ENCODE measurements at regions not wholly inside any gene's neighbourhood (a gene's known extent, or its start where the extent isn't known, plus 50 kb on each side); places are given as distances from the start of the nearest gene placed in this dataset.
A peak's percentile ranks its signal among the peaks of the same experiment; 100 is the strongest.
"Not testable (repeated sequence)": the region's sequence is repeated elsewhere in the genome, so short reads cannot be mapped to it uniquely, and the experiment has no call there.

DNA sequence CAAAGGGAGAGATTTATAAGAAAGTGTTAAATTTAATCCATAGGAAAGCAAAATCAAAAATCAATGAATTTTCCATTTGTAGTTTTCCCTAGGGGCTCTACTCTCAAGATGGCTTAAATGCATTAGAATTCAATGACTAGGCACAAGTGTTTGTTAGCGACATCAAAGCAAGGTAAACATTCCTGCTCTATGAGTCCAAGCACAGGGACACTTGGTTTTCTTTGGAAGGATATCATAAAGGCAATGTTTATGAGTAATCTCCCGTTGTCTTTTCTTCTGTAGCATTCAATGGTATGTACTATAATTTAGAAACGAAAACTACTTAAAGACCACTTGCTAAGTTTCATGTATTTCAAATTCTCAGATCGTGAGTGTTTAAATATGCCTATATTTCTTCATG, 54.8 kb upstream of the ZNF717 start:
- DNase-seq (ENCODE audit: low read depth): peak; percentile 55

DNA sequence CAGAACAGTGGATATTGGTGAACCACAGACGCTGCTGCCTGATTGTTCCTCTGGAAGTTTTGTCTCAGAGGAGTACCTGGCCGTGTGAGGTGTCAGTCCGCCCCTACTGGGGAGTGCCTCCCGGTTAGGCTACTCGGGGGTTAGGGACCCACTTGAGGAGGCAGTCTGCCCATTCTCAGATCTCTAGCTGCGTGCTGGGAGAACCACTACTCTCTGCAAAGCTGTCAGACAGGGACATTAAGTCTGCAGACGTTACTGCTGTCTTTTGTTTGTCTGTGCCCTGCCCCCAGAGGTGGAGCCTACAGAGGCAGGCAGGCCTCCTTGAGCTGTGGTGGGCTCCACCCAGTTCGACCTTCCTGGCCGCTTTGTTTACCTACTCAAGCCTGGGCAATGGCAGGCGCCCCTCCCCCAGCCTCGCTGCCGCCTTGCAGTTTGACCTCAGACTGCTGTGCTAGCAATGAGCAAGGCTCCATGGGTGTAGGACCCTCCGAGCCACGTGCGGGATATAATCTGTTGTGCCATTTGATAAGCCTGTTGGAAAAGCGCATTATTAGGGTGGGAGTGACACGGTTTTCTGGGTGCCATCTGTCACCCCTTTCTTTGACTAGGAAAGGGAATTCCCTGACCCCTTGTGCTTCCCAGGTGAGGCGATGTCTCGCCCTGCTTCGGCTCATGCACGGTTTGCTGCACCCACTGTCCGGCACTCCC, 65.1 kb upstream of the ZNF717 start:
- not testable (repeated sequence) for DNase-seq (ENCODE audit: low read depth)

GRCh38 chr3:75863130-75863529, 77.8 kb upstream of the ZNF717 start:
- DNase-seq (ENCODE audit: low read depth): no peak

DNA sequence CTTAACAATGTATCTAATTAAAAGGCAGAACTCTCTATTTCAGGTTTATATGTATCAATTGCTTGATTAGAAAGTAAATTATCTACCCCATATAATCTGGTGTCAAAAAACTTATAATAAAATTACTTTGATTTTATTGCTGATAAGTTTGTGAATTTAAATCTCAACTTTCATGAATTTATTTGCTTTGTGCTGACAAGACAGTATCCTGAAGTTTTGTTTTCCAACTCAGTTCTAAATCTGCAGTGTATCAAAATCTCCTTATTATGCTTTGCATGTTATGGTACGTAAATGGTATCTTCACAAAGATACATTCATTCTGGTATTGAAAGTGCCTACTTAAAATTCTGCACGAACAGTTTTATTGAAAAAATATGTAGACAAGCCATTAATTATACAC, 78.5 kb upstream of the ZNF717 start:
- DNase-seq (ENCODE audit: low read depth): no peak

- DNase-seq (ENCODE audit: low read depth): not testable (repeated sequence)
Observed at GRCh38 chr3:75883719-75884118, 98.4 kb upstream of the ZNF717 start.

DNA sequence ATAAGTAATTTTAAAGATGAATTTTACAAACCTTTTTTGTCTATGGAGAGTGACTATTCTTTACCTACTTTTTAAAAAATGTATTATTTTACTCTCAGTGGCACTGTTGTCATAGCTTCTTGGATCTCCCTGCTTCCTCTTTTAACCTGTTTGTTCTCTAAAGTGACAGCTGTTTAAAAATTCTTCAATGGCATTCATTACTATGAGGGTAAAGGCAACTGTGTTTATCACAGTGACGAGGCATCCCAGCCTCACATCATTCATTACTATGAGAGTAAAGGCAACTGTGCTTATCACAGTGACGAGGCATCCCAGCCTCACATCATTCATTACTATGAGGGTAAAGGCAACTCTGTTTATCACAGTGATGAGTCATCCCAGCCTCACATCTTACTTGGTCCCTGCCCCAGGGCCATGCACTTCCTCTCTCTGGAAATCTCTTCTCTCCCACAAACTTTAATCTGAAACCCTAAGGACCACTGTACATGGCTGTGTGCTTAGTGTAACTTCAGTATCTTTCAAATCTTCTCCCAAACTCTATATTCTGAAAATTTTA, 101.7 kb upstream of the ZNF717 start:
- peak; percentile 5 for DNase-seq (ENCODE audit: low read depth)

DNA sequence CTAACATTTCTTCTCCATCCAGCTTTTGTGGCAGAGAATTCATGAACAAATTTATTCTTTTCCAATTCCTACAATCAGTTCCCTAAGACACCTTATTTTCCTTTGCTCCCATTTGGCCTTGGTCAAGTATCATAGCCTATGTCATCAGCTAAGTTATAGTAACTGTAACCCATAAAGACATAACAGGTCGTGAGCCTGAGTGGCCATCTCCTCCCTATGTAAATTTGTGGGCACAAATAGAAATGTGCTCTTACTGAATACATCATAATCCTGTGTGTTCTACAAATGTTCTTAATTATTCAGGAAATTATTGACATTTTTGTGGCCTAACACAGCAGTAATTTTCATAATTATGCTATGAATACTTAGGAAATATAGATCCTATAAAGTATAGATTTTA, 108.9 kb upstream of the ZNF717 start:
- DNase-seq (ENCODE audit: low read depth): no peak

GRCh38 chr3:75896265-75896664, 110.9 kb upstream of the ZNF717 start:
- DNase-seq (ENCODE audit: low read depth): no peak

GRCh38 chr3:75901446-75901845, 116.1 kb upstream of the ZNF717 start:
- DNase-seq (ENCODE audit: low read depth): not testable (repeated sequence)

DNA sequence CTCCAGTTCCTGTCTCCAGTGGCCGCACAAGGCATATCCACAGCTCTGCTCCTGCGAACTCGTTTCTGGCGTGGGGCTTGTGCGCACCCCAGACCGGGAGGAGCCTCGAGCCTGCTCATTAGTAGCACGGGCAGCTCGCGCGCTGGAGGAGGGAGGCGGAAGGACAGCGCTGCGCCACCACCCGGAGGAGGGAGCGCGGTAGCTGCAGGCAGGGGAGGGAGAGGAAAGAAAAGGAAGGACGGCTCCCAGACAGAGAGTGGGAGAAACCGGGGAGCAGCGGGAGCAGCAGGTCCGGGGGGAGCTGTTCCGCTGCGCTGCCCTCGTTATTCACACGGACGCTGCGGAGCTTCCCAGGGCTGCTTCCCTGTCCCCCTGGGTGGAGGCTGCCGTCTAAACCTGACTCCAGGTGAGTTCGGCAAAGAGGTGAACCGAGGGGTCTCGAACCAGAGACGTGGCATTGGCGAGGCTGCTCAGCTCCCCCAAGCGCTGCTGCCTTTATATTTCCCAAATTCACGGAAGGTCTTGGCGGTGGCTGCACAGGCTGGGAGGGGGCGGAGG, 121.3 kb upstream of the ZNF717 start:
- no peak for DNase-seq (ENCODE audit: low read depth)

- DNase-seq (ENCODE audit: low read depth): no peak
Observed at GRCh38 chr3:75913800-75914350, 128.5 kb upstream of the ZNF717 start.

GRCh38 chr3:75914741-75915140, 129.4 kb upstream of the ZNF717 start:
- DNase-seq (ENCODE audit: low read depth): not testable (repeated sequence)

GRCh38 chr3:75938921-75939320, 153.6 kb upstream of the ZNF717 start:
- DNase-seq (ENCODE audit: low read depth): no peak

GRCh38 chr3:75951941-75952340, 166.6 kb upstream of the ZNF717 start:
- DNase-seq (ENCODE audit: low read depth): no peak

DNA sequence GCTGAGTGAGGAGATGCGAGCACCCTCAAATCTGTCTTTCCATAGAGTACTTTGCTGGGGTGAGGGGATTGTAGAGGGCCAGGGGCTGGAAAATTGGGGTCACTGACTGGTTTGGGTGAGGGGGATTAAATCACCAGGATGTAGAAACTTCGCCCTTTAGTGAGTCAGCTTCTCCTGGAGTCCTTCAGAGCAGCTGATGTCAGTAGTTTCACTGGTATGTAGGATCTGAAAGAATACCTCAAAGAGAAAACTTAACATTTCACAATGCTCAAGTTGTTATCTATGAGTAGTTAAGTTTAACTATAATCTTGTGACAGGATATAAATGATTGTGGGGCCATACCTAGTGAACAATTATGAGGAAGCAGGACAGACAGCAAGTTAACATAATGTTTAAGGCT, 174.7 kb upstream of the ZNF717 start:
- DNase-seq (ENCODE audit: low read depth): not testable (repeated sequence)

- DNase-seq (ENCODE audit: low read depth): not testable (repeated sequence)
Observed at GRCh38 chr3:75962054-75962453, 176.7 kb upstream of the ZNF717 start.

DNA sequence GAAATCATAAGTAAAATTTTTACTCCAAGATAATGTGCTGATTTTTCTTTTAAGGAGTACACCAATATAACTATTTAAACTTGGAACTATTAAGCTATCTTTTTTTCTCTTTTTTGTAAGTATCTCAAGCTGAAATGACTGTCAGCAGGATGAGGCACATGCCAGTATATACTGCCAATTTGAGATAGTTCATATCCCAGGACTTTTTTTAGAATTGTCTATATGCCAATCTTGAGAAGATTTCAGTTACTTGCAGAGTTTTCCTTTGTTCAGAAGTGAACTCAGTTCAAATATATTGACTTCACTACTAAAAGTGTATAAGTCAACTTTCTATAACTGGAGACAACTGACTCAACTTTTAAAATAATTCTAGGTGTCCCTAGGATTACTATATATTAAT, 181.7 kb upstream of the ZNF717 start:
- no peak for DNase-seq (ENCODE audit: low read depth)

DNA sequence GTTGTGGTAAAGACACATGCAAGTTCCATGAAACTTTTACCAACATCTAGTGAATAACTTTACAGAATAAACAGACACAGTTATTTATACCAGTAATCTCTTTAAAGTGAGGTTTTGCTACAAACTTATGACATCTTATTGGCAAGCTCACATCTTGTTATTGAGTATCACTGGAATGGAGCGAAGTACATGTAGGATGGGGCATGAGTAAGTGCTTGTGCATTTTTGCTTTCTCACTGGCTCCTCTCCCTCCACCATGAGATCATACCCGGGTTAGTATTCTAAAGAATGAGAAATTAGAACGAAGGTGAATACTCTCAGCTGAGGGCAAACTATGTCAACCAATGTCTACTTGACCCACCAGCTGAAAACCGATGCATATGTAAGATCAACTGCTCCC, 193.3 kb upstream of the ZNF717 start:
- peak; percentile 22 for DNase-seq (ENCODE audit: low read depth)

DNA sequence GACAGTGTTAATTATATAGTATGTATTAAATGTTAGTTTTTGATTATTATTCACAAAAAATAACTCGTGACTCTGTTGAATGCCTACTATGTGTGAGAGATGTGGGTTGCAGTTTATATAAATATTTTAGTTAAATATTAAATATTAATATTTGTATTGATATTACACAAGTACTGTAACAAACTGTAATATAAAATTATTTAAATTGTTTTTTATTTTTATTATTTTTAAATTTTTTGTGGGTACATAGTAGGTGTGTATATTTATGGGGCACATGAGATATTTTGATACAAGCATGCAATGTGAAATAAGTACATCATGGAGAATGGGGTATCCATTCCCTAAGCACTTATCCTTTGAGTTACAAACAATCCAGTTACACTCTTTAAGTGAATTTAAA, 196.1 kb upstream of the ZNF717 start:
- DNase-seq (ENCODE audit: low read depth): no peak

DNA sequence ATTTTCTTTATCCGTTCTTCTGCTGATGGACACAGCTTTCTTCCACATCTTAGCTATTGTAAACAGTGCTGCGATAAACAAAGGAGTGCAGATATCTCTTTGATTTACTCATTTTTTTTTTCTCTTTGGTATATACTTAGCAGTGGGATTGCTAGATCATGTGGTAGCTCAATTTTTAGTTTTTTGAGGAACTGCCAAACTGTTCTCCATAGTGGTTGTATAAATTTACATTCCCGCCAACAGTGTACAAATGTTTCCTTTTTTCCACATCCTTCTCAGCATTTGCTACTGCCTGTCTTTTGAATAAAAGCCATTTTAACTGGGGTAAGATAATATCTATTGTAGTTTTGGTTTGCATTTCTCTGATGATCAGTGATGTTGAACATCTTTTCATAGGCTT, 196.8 kb upstream of the ZNF717 start:
- no peak for DNase-seq (ENCODE audit: low read depth)

GRCh38 chr3:75983111-75983510, 197.8 kb upstream of the ZNF717 start:
- no peak for DNase-seq (ENCODE audit: low read depth)

DNA sequence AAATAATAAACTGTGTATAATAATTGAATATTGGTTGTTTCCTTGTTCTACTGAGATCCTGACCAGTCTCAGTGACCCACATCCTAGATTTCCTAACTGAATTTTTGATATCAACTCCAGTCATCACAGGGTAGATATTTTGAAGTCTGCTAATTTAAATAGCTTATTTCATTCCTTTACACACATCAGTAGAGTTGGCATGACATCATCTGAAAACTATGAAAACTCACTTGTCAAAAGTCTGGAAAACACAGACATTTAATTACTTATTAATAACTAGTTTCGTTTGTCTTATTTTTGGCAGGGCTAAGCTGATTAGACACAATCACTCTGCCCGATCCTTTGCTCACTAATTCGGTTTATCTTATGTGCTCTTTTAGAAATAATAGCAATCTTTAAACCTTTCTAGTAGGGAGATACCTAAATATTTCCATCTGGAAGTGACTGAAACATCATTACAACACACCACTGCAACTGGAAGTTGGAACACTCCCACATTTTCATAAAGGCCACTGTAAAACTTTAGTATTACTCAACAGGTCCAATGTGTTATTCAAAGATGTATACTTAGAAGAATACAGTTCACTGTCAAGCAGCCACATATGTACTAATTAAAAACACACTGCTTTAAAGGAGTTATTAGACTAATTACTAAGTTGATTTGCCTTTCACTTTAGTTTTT, 198.4 kb upstream of the ZNF717 start:
- no peak for DNase-seq (ENCODE audit: low read depth)

DNA sequence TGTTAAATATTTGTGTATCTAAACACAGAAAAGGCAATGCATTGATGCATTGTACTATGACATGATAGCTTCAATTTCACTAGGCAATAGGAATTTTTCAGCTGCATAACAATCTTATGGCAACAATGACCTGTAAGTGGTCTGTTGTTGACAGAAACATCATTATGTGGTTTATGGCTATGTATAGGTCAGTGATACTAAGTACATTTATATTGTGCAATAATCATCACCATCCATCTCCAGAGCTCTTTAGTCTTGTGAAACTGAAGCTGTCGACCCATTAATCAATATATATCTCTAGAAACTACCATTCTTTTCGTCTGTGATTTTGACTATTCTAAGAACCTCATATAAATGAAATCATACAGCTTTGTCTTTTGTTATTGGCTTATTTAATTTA, 200.1 kb upstream of the ZNF717 start:
- DNase-seq (ENCODE audit: low read depth): no peak
